ENCODE measurements at regions not wholly inside any gene's neighbourhood (a gene's known extent, or its start where the extent isn't known, plus 50 kb on each side); places are given as distances from the start of the nearest gene placed in this dataset.

DNA sequence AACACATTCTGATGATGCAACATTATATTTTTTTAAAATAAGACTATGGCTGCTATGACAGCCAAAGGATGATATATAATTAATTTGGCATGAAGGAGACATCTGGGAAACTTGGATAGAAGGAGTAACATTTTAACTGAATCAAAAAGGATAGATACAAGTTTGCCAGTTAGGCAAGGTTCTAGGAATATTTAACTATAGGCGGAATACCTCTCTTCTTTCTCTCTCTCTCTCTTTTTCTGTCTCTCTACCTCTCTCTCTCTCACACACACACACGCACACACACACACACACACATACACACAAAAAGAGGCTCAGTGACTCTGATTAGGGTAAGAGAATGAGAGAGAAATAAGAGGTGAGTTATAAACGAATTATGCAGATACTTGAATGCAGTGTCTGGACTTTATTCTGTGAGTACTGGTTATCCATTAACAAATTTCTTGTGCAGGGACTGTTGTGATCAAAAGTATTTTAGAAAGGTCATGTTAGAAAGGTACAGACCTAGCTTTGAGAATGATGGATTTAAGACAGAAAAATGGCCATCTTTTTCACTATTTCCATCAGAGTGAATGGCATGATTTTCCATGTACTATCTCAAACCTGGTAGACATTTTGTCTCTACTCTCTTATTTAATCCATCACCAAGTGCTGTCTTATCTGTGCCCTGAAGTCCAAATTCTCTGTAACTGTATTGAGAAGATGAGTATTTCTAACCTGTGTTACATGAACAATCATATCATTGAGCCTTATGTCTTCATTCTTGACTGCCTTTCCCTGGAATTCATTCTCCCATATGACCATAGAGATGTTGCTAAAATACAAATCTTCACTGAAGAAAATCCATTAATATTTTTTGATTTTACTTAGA is 1106.9 kb upstream of the ADGRL4 start:
- H3K27me3 ChIP-seq (replicated peaks; ENCODE audit: control insufficient read depth, insufficient read depth, low read length), result no peaks in the 10 kb centered on the region
- H3K4me3 ChIP-seq (replicated peaks; ENCODE audit: low read depth, low read length), result no peak overlapping the region
- H3K36me3 ChIP-seq (ENCODE audit: control insufficient read depth, insufficient read depth, low read length), result no peaks in the 10 kb centered on the region
- DNase-seq (ENCODE audit: extremely low read depth, insufficient read length), result no peak
- TF ChIP-seq, protein P1, sequence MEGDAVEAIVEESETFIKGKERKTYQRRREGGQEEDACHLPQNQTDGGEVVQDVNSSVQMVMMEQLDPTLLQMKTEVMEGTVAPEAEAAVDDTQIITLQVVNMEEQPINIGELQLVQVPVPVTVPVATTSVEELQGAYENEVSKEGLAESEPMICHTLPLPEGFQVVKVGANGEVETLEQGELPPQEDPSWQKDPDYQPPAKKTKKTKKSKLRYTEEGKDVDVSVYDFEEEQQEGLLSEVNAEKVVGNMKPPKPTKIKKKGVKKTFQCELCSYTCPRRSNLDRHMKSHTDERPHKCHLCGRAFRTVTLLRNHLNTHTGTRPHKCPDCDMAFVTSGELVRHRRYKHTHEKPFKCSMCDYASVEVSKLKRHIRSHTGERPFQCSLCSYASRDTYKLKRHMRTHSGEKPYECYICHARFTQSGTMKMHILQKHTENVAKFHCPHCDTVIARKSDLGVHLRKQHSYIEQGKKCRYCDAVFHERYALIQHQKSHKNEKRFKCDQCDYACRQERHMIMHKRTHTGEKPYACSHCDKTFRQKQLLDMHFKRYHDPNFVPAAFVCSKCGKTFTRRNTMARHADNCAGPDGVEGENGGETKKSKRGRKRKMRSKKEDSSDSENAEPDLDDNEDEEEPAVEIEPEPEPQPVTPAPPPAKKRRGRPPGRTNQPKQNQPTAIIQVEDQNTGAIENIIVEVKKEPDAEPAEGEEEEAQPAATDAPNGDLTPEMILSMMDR (IDR thresholded peaks at IDR 0.05; ENCODE audit: insufficient read depth, low read length, poor library complexity, severe bottlenecking), result no peak

DNA sequence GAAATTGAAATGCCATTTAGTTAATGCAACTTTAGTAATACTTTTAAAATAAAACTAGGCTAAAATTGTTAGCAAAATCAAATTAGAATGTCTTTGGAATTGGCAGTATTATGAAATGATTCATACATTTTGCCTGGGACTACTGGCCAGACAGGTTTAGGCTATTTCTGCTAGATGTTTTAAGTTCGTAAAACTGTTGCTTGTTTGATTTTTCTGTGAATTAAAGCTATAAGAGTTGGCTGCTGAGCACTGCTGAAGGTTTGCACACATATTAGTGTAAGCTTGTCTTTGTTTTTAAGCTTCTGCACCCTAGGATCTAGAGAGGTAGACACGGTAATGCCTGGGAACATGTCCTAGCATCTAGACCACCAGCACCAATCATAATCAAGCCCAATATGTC is 1094.6 kb upstream of the ADGRL4 start:
- no peak for DNase-seq (ENCODE audit: extremely low read depth, insufficient read length)
- Histone ChIP-seq H3K4me3 (replicated peaks; ENCODE audit: low read depth, low read length) (no peak overlapping the region), H3K36me3 (ENCODE audit: control insufficient read depth, insufficient read depth, low read length) (no peaks in the 10 kb centered on the region), H3K27me3 (replicated peaks; ENCODE audit: control insufficient read depth, insufficient read depth, low read length) (no peaks in the 10 kb centered on the region)
- TF ChIP-seq, protein P1 (IDR thresholded peaks at IDR 0.05; ENCODE audit: insufficient read depth, low read length, poor library complexity, severe bottlenecking), result no peak

DNA sequence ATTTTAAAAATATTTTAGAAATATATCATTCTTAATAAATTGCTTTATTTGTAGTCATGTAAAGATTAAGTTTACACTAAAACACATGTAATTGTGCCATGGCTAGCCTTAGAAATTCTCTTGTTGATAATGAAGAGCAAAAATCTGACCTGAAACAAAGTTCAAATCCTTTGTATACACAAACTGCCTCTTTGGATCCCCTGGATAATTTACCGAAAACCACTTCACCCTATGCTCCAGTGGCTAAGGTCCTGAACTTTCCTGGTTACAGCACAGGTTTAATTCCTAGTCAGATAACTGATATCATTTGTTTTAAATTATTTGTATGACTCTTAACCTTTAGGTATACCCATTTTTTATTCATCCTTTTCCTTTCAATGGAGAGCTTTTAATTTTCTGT is 1093.2 kb upstream of the ADGRL4 start:
- TF ChIP-seq, protein P1 (IDR thresholded peaks at IDR 0.05; ENCODE audit: insufficient read depth, low read length, poor library complexity, severe bottlenecking), result no peak

DNA sequence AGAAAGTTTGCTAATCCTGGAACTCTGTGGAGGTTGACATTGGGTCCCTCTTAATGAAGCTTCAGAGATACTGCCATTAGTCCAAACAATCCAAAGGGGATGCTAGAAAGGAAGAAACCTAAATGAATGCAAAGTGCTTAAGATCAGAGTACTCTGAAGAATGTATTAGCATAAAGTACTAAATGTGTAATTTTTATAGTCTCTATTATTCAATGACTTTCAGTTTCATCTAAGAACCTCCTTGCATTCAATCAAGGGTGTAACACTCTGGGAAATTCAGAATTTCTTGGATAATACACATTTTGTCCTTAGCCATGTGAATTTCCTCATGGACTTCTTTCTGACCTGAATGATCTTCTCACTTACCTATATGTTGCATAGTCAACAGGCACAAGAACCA is 1078.5 kb upstream of the ADGRL4 start:
- TF ChIP-seq, protein P1 (IDR thresholded peaks at IDR 0.05; ENCODE audit: insufficient read depth, low read length, poor library complexity, severe bottlenecking), result no peak
- DNase-seq (ENCODE audit: extremely low read depth, insufficient read length), result no peak

More for the DNA sequence above, 1093.2 kb upstream of the ADGRL4 start:
- no peaks in the 10 kb centered on the region for H3K27me3 ChIP-seq (replicated peaks; ENCODE audit: control insufficient read depth, insufficient read depth, low read length)
- no peak for DNase-seq (ENCODE audit: extremely low read depth, insufficient read length)
- H3K36me3 ChIP-seq (ENCODE audit: control insufficient read depth, insufficient read depth, low read length), result no peaks in the 10 kb centered on the region
- no peak overlapping the region for H3K4me3 ChIP-seq (replicated peaks; ENCODE audit: low read depth, low read length)

DNA sequence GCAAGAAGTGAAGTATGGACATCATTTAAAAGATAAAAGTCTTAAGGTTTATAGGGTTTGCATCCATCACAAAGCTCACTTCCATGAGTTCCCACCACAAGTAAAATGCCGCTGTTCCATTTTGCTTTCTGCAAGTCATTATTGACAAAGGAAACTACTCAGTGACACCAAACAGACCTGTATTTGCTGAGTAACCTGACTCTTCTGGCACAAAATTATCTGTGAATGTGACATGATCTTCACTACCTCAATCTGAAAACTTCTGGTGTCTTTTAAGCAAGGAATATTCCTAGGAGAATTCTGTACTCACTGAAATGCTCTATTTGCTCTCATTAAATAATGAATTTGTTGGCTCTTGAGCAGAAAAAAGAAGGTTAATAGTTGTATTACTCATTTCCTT is 1077.4 kb upstream of the ADGRL4 start:
- Histone ChIP-seq H3K36me3 (ENCODE audit: control insufficient read depth, insufficient read depth, low read length) (no peaks in the 10 kb centered on the region), H3K27me3 (replicated peaks; ENCODE audit: control insufficient read depth, insufficient read depth, low read length) (no peaks in the 10 kb centered on the region), H3K4me3 (replicated peaks; ENCODE audit: low read depth, low read length) (no peak overlapping the region)
- TF ChIP-seq, protein P1 (IDR thresholded peaks at IDR 0.05; ENCODE audit: insufficient read depth, low read length, poor library complexity, severe bottlenecking), result no peak
- no peak for DNase-seq (ENCODE audit: extremely low read depth, insufficient read length)

More for the DNA sequence above, 1078.5 kb upstream of the ADGRL4 start:
- Histone ChIP-seq H3K4me3 (replicated peaks; ENCODE audit: low read depth, low read length) (no peak overlapping the region), H3K36me3 (ENCODE audit: control insufficient read depth, insufficient read depth, low read length) (no peaks in the 10 kb centered on the region), H3K27me3 (replicated peaks; ENCODE audit: control insufficient read depth, insufficient read depth, low read length) (no peaks in the 10 kb centered on the region)

Measured in GM06990 (cell line).